ENCODE measurements at regions not wholly inside any gene's neighbourhood (a gene's known extent, or its start where the extent isn't known, plus 50 kb on each side); places are given as distances from the start of the nearest gene placed in this dataset.
A peak's percentile ranks its signal among the peaks of the same experiment; 100 is the strongest.

DNA sequence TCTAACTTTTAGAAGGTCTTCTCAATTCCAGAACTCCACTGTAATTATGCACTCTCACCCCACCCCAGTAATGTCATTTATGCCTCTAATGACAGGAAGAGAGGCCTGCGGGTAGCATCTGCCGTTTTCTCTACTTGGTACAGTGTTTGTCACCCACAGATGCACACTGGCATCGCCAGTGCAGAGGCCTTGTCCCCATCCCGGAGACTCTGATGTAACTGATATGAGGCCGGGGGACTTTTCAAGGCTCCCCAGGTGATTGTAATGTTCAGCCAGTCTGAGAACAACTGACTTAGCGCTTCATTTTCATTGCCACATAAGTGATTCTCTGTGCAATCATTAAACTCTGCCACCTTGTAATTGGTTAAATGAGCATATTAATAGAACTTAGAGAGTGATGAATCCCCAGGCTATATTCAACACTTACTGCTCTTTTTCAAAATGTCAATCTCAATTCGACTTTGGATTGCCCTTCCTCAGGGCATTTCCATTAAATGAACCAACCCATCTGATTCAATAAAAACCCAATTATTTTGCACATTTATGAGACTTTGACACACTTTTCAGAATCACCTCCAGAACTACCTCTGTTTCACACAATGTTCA lies 113.2 kb downstream of the HERPUD2 start:
- DNase-seq (ENCODE audit: low read depth), result no peak

DNA sequence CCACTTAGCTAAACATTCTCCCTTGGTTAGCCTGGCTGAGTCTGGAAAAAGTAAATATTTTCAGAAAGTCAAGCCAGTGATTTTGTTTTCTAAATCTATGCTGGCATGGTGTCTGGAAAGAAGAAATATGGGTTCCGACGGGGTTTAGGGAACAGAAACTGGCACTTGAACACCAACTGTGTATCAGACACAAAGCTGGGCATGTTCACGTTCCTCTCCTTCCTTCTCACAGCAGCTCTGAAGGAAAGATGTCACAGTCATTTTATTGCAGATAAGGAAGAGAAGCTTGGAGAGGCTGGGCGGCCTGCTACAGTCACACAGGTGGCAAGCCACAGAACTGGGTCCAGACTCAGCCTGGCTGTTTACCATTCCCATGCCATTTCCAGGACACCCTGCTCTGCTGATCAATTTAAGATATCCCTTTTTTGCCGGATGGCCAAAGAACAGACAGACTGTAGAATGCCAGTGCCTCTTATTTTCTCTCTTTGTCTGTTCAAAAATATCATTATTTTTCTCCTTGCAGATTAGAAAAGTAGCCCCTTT lies 118.8 kb downstream of the HERPUD2 start:
- DNase-seq (ENCODE audit: low read depth), result no peak

DNA sequence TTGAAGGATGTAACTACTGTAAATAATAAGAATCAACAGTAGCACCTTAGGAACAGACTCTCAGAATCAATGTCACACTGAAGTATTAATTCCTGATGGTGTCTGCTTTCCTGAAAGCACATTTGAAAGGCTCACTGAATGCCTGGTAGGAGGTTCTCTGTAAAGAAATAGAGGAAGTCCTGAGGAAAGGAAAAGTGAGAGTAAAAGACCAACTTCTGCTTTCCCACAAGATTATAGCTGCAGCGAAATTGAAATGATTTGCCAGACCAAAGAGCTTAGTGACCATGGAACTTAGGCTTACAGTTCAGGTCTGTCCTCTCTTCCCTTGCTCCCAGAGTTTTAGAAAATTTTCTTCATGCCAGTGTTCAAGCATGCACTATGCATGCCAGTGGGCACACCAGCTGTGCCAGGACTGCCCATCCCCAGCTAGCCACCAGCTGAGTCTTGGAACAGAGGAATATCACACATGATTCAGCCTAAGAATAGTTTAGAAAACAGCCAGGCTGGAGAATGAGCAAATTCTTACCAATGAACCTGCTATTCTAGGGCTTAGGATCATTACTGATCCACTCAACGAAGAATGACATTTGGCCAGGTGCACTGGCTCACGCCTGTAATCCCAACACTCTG lies 123.2 kb downstream of the HERPUD2 start:
- no peak for DNase-seq (ENCODE audit: low read depth)

DNA sequence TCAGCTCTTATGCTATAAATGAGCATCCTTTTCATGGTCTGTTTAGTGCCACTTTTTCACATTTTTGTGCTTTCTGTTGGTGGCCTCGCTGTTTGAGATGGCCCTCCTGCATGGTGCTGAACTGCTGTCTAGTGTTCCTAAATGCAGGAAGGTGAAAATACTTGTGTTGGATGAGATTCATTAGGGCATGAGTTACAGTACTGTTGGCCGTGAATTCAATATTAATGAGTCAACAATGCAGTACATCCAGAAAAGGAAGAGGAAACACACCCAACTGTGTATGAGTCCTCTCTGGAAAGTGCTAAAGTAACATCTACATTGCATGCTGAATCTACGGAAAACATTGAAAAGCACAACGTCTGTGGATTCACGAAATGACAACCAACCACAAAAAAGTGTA lies 124.0 kb downstream of the HERPUD2 start:
- no peak for DNase-seq (ENCODE audit: low read depth)

DNA sequence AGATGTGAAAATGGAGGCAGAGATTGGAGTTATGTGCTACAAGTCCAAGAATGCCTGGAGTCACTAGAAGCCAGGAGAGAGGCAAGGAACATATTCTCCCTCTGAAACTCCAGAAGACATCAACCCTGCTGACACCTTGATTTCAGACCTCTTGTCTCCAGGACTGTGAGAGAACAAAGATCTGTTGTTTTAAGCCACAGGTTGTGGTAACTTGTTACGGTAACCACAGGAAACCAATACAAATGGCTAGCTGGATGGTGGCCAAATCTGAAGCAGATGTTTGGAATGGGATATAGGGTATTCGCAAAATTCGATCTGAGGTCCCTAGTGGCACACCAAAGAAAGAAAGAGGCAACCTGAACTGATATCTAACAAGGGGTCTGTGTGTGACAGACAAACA lies 129.0 kb downstream of the HERPUD2 start:
- no peak for DNase-seq (ENCODE audit: low read depth)

DNA sequence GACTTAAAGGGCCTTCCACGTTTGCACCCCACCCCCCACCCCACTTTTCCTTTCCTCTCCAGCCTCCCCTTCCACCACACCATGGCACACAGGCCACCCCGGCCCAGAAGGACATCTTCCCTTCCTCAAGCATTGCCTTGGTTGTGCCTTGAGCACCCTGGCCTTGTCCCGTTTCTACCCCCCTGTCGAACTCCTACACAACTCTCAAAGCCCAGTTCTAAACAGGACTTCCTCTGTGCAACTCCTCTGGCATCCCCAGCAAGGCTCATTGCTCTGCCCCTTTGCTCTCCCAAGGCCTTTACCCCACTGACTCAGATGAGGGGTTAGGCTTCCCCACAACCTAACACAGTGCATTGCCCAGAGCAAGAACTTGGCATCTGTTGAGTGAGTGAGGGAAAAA lies 136.1 kb downstream of the HERPUD2 start:
- DNase-seq (ENCODE audit: low read depth), result no peak

DNA sequence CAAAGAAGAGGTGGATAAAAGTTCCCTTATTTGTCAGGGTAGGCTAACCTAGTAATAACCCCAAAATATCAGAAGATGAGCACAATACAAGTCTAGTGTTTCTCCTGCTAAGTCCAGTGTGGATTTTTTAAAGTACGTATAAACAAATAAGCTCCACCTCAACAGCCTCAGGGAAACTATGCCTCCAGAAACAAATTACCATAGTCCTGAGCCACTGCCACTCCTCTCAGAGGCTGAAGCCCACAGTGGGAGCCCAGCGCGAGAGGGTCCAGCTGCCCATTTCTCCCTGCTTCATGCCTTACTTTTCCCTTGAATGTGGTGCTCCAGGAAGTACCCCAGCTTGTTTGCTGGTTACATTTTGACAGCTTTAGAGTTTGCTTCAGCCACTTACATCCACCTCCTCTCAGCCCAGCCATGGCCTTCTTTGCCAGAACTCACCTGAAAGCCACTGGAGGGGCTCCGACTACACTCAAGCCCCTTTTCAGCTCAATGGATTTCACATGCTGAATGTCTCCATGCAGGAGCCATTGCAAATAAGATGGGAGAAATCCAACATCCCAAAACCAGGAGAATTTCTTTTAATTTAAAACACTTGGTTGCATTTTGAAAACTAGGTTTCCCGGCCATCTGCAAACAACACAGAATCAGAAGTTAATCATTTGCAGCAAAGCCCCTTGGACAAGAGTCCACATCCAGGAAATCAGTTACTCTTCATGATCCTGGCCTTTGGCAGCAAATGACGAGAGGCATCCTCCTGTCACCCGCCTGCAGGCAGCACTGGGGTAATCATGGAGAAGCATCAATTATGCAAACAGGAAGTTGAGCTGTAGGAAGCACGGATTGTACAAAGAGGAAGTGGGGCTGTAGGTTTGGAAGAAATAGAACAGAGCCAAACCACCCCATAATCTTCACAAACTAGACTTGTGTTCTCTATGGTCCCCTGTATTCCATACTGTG lies 138.1 kb downstream of the HERPUD2 start:
- DNase-seq (ENCODE audit: low read depth), result no peak

DNA sequence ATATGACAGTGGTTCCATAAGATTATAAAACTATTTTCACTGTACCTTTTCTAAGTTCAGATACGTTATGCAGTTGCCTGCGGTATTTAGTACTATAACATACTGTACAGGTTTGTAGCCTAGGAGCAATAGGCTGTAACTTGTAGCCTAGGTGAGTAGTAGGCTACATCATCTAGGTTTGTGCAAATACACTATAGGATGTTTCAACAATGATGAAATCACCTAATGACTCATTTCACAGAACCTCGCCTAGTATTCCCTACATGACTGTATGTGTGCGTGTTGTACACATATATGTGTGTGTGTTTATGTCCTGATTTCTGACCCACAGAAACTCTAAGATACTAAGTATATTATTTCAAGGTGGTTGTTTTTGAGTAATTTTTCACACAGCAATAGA lies 139.0 kb downstream of the HERPUD2 start:
- no peak for DNase-seq (ENCODE audit: low read depth)

DNA sequence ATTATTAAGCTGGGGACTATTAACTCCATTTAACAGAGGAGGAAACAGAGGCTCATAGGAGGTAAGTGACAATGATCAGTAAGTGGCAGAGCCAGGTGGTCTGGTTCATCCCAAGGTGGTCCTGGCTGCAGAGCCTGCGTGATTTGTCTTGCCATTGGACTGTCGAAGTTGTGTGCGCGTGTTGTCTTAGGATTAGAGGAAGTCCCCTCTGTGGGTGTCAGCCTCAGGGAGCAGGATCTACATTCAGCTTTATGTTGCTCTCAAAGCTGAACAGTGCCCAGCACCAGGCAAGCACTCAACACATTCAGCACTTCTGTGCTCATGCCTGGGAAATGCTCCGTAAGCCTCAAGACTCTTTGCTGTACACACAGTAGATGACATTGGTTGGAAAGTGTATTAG lies 139.5 kb downstream of the HERPUD2 start:
- DNase-seq (ENCODE audit: low read depth), result no peak

DNA sequence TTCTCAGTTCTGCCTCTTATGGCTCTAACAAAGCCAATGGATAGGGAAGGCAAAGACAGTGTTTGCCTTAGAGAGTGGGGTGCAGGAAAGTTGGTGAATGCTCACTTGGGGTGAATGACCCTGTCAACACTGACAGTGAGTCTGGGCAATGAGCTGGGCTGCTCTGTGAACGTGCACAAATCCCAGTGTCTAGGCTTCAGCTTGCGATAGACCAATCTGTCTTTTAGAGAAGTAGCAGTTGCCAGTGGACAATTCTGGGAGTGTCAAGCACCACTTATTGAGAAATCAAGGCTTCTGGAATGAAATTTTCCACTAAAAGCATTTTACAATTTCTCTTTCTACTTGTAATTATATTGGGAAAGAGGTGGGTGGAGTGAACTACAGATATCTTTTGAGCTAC lies 141.4 kb downstream of the HERPUD2 start:
- DNase-seq (ENCODE audit: low read depth), result no peak

DNA sequence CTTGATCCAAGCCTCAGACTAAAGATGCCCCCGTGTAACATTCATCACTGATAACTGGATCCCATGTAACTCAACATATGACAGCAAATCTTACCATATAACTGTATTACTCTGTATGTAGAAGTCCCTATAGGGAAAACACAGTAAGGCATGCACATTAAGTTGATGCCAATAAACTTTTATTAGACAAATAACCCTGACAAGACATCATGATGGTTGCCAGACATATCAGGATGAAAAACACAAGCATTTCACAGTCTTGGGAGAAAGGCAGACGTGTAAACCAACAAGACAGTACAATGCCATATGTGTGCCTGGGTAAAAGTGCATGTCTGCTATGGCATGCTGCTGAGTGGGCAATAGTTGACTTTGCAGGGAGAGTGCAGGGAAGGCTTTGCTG lies 142.2 kb downstream of the HERPUD2 start:
- DNase-seq (ENCODE audit: low read depth), result no peak

DNA sequence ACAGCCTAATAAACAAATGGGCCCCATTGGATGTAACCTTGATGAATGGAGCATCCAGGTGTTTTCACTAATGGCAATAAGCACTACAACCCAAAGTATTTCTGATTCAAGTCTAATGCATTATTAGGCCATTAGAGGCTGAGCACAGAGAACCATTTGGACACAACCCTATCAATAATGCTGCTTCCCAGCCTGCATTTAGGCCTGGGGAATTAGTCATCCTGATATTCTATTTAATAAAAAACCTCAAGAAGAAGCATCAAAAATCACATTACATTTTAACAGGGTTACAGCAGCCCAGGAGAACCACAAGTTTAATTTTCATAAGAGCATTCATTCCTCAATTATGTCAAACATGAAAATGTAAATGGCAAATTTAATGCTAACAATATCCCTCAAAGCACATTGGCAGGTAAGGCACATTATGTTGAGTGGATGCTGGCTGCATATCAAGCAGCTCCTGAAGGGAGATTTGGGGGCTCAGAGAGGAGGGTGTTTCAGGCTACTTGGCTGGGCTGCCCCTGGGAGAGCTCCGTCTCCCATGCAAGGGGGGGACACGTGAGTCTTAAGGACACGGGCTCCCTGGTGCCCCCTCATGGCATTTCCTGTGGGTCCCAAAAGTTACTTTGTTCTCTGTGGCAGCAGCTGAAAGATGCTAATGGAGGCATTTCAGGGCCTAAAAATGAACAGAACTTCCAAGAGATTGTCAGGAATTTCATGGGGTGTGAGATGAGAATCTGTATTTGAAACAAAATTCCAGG lies 143.4 kb downstream of the HERPUD2 start:
- DNase-seq (ENCODE audit: low read depth), result no peak

DNA sequence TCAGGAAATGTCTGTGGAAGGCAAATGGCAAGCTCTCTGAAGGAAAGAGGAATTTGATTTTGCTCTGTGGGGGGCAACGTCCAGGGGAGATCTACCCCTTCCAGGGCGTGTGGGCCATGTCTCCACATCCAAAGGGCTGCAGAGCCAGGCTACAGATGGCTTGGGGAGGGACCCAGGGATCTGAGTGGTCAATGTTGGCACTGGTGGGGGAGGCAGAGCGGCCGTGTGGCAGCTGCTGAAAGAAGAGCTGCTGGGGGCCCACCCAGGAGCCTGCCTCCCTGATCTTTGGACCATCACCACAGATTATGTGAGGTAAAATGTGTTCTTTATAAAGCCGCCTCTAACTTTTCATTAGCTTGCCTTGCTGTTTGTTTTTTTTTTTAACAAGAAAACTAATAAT lies 144.1 kb downstream of the HERPUD2 start:
- no peak for DNase-seq (ENCODE audit: low read depth)

DNA sequence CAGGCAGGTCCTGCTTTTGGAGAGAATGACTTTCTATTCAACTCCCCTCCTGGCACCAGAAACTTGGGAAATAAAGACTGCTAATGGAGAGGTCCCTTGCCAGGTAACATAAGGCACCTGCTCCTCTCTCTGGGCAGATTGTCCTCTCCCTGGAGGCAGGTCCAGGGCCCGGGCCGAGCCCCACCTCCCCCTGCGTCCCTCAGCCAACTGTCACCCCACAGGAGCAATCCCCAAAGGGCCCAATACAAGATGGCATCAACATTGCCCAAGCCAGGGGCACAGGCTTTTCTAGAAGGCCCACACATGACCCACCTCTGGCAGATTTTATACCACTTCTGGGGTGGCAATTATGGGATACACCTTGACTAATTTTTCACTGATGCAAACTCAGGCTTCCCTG lies 145.2 kb downstream of the HERPUD2 start:
- DNase-seq (ENCODE audit: low read depth), result no peak

DNA sequence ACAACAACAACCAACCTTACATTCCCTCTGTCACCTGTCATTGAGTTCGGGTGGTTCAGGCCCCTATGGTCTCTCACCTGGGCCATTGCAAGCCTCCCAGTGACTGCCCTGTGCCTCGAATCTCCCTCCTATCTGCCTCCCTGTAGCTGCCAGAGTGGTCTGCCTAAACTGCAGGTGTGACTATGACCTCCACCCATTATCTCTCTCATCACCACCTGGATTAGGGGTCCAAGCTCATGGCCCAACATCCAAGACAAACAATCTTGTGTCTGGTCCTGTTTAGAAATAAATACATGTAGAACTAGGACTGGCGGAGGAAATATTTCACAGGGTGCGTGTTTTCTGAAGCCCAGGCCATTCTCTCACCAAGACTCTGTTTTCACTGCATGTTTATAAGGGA lies 146.6 kb downstream of the HERPUD2 start:
- no peak for DNase-seq (ENCODE audit: low read depth)

DNA sequence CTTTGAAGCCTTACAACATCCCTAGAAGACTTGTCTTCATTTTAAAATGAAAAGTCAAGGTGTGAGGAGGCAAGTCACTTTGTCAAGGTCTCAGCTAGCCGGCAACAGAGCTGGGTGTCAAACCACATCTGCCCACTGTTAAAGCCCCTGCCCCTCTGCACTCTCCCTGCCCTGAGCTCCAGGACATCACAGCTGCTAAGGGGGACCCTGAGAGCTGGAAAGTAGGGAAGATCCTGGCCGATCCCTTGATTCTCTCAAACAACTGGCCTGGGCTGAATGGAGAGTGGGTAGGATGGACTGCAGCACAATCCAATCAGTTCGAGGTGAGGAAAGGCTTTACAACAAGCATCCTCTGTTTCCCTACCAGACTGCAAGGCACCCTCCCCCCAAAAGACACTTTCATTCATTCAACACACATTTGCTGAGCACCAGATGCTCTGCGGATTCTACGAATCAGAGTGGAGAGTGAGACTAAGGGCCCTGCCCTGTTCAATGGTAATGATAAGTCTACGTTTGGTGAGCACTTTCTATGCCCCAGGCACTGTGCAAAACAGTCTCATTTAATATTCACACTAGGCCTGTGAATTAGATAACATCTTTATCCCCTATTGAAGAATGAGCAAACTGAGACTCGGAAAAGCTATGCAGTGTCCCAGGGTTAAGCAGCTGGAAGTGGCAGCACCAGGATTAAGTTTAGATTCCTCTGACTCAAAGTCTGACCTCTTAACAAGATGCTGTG lies 148.1 kb downstream of the HERPUD2 start:
- DNase-seq (ENCODE audit: low read depth), result no peak

DNA sequence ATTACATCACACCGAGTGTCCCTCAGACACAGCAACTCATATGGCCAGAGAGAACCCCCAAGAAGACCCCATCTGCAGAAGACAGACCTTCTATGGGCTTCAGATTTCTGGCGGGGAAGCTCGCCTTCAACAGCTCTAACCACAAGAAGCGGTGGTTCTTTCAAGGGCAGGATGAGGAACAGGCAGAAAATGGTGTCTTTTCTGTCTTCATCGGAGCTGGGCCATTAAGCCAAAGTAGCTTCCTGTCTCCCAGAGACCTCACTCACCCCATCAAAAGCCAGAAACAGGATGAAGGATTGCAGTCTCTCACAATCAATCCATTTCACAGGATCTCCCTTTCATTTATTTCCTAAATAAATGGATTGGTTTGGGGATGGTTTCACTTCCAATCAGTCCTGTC lies 149.1 kb downstream of the HERPUD2 start:
- DNase-seq (ENCODE audit: low read depth), result no peak

DNA sequence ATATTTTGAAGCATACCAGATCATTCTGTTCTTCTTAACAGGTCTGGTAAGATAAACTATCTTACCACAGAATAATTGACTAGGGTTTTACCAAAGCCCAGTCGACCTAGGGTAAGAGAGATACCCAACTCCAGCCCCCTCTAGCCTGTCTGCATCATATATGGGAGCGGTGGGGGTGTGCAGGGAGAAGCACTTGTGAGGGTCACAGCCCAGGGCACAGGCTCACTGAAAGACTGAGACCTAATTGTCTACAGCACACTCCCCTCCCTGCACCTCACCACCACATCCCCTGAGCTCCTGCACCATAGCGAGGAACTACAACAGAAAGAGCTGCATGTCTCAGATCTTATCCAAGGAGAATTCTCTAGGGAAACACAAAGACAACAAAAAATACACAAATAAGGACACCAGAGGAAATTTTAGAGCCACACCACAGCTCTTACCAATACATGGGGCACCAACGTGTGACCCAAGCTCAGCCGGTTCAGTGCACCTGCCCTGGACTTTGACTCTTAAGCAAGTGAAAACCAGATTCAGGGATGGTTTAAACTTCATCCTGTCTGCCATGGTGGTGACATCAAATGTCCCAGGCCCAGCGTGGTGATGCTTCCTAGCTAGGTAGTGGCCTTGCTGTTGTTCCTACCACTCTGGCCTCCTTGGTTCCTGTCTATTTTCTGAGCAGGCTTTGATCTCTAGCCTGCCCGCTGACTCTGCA lies 150.8 kb downstream of the HERPUD2 start:
- DNase-seq (ENCODE audit: low read depth), result no peak

DNA sequence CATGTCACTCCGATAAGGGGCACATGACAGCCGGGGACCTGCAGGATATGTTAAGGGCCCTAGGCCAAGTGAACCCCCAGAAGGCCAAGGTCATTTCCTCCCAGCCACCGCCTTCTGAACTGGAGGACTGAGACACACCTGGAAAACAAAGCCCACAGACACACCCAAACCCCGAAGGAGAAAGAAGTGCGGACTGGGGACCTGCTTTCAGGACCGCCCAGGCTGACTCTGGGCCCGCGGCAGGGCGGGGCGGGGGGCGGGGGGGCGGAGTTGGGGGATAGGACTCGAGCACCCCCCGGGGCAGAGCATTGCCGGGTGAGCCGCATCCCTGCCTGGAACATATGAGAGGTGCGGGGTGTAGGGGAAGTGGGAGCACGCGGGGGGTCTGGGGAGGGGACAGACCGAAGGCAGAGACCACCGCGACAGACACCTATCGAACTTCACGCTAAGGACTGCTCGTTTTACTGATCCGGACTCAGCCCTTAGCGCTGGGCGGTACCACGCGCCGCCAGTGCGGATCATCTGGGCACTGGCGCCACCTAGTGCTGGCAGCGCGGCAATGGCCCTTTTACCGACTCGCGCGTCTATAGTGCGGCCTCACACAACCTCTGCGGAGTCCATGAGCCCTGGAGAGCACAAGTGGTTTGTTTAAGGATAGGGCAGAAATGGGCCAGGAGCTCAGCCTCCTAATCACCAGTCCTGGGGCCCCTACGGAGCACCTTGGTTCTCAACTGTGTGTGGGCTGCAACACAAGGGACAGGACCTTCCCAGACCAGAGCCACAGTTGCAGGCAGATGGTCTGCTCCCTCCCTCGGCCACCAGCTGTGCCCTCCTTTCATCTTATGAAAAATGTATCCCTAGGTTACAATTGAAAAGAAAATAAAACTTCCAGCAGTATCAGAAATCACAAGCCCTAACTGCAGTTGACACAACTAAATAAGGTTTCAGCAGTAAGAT lies 157.6 kb downstream of the HERPUD2 start:
- peak; percentile 17 for DNase-seq (ENCODE audit: low read depth)

DNA sequence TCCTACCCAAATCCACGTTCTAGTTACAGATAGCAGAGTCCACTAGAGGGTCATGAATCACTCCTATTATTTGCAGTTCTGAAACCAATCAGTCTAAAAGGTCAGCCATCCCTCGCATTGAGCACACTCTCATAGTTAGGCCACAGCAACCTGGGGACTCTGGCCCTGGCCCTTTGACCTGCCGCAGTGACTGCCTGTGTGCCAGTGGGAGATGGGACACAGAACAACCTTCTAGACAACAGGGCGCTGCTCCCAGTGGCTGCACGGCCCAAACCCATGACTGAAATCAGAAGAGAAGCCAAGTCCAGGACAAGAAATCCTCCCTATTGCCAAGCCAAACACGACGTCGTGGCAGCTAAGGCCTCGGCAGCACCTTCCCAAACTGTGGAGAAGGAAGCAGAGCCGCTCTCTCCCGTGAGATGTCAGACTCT lies 158.5 kb downstream of the HERPUD2 start:
- no peak for DNase-seq (ENCODE audit: low read depth)

Measured in HS-27A (cell line).